IMR-90 (cell line): ENCODE measurements at regions not wholly inside any gene's neighbourhood (a gene's known extent, or its start where the extent isn't known, plus 50 kb on each side); places are given as distances from the start of the nearest gene placed in this dataset.
"Not testable (repeated sequence)": the region's sequence is repeated elsewhere in the genome, so short reads cannot be mapped to it uniquely, and the experiment has no call there.

Source experiments
- ATAC-seq: fragments of 200-7000 bp; cut with Tn5 transposase; 2 replicates; pipeline ENCODE4 v1.9.1; 2020; ENCODE audit warnings: low read depth, mild to moderate bottlenecking, moderate library complexity
- BruUV-seq: library from RNA; stranded (reverse); fragments of 400-500 nt; replicated peaks from 2 replicates; lab custom pipeline; 2021; lab: Mats Ljungman, UMichigan
- CTCF ChIA-PET: fragments of 300-600 bp; formaldehyde crosslinking; extraction: SDS; loops from one replicate; lab custom pipeline; 2021; ENCODE audit warnings: antibody characterized with exemption; lab: Yijun Ruan, JAX
- POLR2A ChIA-PET: fragments of 300-600 bp; sonication (Branson Sonifier 250); formaldehyde crosslinking; loops from one replicate; lab custom pipeline; 2022; ENCODE audit warnings: antibody characterized with exemption; ENCODE audit not compliant: unreplicated experiment; lab: Charles Lee
- DNase-seq: peaks from one replicate; pipeline ENCODE4 v3.0.0; 2013
- H2AFZ ChIP-seq: replicated peaks from 2 replicates; pipeline ENCODE3; 2013; ENCODE audit warnings: low read length, mild to moderate bottlenecking; ENCODE audit not compliant: poor library complexity
- H2AK5ac ChIP-seq: 2 replicates; pipeline ENCODE4 v1.6.1; 2013; ENCODE audit warnings: low read depth, low read length, inconsistent platforms
- H2AK9ac ChIP-seq: replicated peaks from 2 replicates; pipeline ENCODE3; 2013; ENCODE audit warnings: mild to moderate bottlenecking, low read depth, low read length, moderate library complexity; ENCODE audit not compliant: poor library complexity
- H2BK120ac ChIP-seq: 2 replicates; pipeline ENCODE4 v1.6.1; 2013; ENCODE audit warnings: low read depth, low read length, inconsistent platforms
- H2BK15ac ChIP-seq: 3 replicates; pipeline ENCODE4 v1.6.1; 2013; ENCODE audit warnings: low read depth, low read length, inconsistent platforms
- H2BK20ac ChIP-seq: 2 replicates; pipeline ENCODE4 v1.6.1; 2013; ENCODE audit warnings: low read depth, mild to moderate bottlenecking, inconsistent platforms, low read length, moderate library complexity
- H2BK5ac ChIP-seq: 2 replicates; pipeline ENCODE4 v1.6.1; 2013; ENCODE audit warnings: mild to moderate bottlenecking, low read depth, low read length, inconsistent platforms; ENCODE audit not compliant: poor library complexity, severe bottlenecking
- H3K14ac ChIP-seq: replicated peaks from 2 replicates; pipeline ENCODE4 v1.6.1; 2013; ENCODE audit warnings: low read depth, low read length, inconsistent platforms
- H3K18ac ChIP-seq: 2 replicates; pipeline ENCODE4 v1.6.1; 2013; ENCODE audit warnings: low read depth, low read length, control low read depth
- H3K23ac ChIP-seq: 2 replicates; pipeline ENCODE4 v1.6.1; 2013; ENCODE audit warnings: low read depth, low read length, inconsistent platforms
- H3K27ac ChIP-seq: 2 replicates; pipeline ENCODE4 v1.5.1; 2013; ENCODE audit warnings: mild to moderate bottlenecking, control low read depth, low read length; ENCODE audit not compliant: insufficient read depth
- H3K27me3 ChIP-seq: 2 replicates; pipeline ENCODE4 v1.6.1; 2013; ENCODE audit warnings: low read length; ENCODE audit not compliant: control insufficient read depth, insufficient read depth
- H3K36me3 ChIP-seq: 2 replicates; pipeline ENCODE4 v1.6.1; 2013; ENCODE audit warnings: low read length, mixed read lengths; ENCODE audit not compliant: control insufficient read depth, insufficient read depth
- H3K4ac ChIP-seq: 2 replicates; pipeline ENCODE4 v1.6.1; 2013; ENCODE audit warnings: low read depth, low read length, inconsistent platforms
- H3K4me1 ChIP-seq: 2 replicates; pipeline ENCODE4 v1.6.1; 2013; ENCODE audit warnings: low read length, mixed read lengths; ENCODE audit not compliant: control insufficient read depth, insufficient read depth
- H3K4me2 ChIP-seq: 2 replicates; pipeline ENCODE4 v1.6.1; 2013; ENCODE audit warnings: low read depth, mild to moderate bottlenecking, control low read depth, low read length, moderate library complexity
- H3K4me3 ChIP-seq: 2 replicates; pipeline ENCODE4 v1.5.1; 2013; ENCODE audit warnings: low read depth, mild to moderate bottlenecking, control low read depth, low read length, moderate library complexity; ENCODE audit not compliant: insufficient read depth
- H3K56ac ChIP-seq: 2 replicates; pipeline ENCODE4 v1.6.1; 2013; ENCODE audit warnings: low read length, inconsistent platforms; ENCODE audit not compliant: insufficient read depth; ENCODE audit errors: extremely low read depth
- H3K79me1 ChIP-seq, 2 experiments: 2 replicates each; pipeline ENCODE4 v1.6.1; 2013; ENCODE audit warnings: low read length in 2 of 2, inconsistent platforms in 1 of 2, low read depth in 1 of 2
- H3K9ac ChIP-seq: 2 replicates; pipeline ENCODE4 v1.6.1; 2013; ENCODE audit warnings: low read depth, low read length, control low read depth
- H3K9me1 ChIP-seq: 2 replicates; pipeline ENCODE4 v1.6.1; 2013; ENCODE audit warnings: low read length, inconsistent platforms; ENCODE audit not compliant: insufficient read depth
- H3K9me3 ChIP-seq: 2 replicates; pipeline ENCODE4 v1.6.1; 2013; ENCODE audit warnings: low read length; ENCODE audit not compliant: control insufficient read depth, insufficient read depth
- H4K20me1 ChIP-seq: 2 replicates; pipeline ENCODE4 v1.6.1; 2013; ENCODE audit warnings: low read length, inconsistent platforms; ENCODE audit not compliant: insufficient read depth
- H4K5ac ChIP-seq: 2 replicates; pipeline ENCODE4 v1.6.1; 2013; ENCODE audit warnings: mild to moderate bottlenecking, low read depth, low read length, control low read depth
- H4K8ac ChIP-seq, 2 experiments: 2 replicates each; pipeline ENCODE4 v1.6.1; 2013; ENCODE audit warnings: low read depth in 2 of 2, low read length in 2 of 2, control low read depth in 1 of 2, inconsistent platforms in 1 of 2
- H4K91ac ChIP-seq: 2 replicates; pipeline ENCODE4 v1.6.1; 2013; ENCODE audit warnings: low read depth, low read length, inconsistent platforms; ENCODE audit not compliant: insufficient read depth
- WGBS, 2 experiments: methylation state at CpG; one replicate each; pipeline versions ENCODE4 v1.1.5 to v1.1.7; 2013; ENCODE audit warnings: missing lambda C conversion rate in 2 of 2; ENCODE audit not compliant: insufficient read length in 1 of 2; ENCODE audit errors: extremely low coverage in 2 of 2; 5-methylcytosine and 5-hydroxymethylcytosine counted together
- dilution Hi-C: fragments of 300-500 bp; cut with HindIII; formaldehyde crosslinking; loops from one replicate; pipeline ENCODE4 v1.14.3; 2018; ENCODE audit warnings: low sequenced_read_pairs; ENCODE audit not compliant: unreplicated experiment
- in situ Hi-C: fragments of 300-500 bp; cut with MboI; formaldehyde crosslinking; loops from 3 replicates; pipeline ENCODE4 v1.14.3; 2019; ENCODE audit warnings: low sequenced_read_pairs, inconsistent platforms, mixed read lengths
- intact Hi-C: fragments of 100-400 bp; cut with micrococcal nuclease; formaldehyde crosslinking; loops from 2 replicates; pipeline ENCODE4 v1.10.0; 2022

- H2AFZ ChIP-seq, H2BK120ac ChIP-seq, H3K27ac ChIP-seq, H2AK5ac ChIP-seq, H3K18ac ChIP-seq, H4K5ac ChIP-seq, H3K9ac ChIP-seq, ATAC-seq, dilution Hi-C loops, CTCF ChIA-PET, H4K91ac ChIP-seq, H3K14ac ChIP-seq, DNase-seq, H3K23ac ChIP-seq, H4K8ac ChIP-seq, H3K9me1 ChIP-seq, H2BK15ac ChIP-seq, H2BK20ac ChIP-seq, H2AK9ac ChIP-seq, POLR2A ChIA-PET, H2BK5ac ChIP-seq, H3K4me2 ChIP-seq, H4K20me1 ChIP-seq, H3K27me3 ChIP-seq, H3K36me3 ChIP-seq, H3K9me3 ChIP-seq, H3K4me3 ChIP-seq, in situ Hi-C loops, BruUV-seq, intact Hi-C loops, H3K79me1 ChIP-seq, H3K4ac ChIP-seq, H3K56ac ChIP-seq, H3K4me1 ChIP-seq: not testable (repeated sequence)
- WGBS, 2 experiments = no CpG with 5 or more reads among the region's 27 CpGs
Observed at GRCh38 chr2:192682511-192682910, 487.8 kb upstream of the TMEFF2 start.
